BJ (cell line): ENCODE measurements at regions not wholly inside any gene's neighbourhood (a gene's known extent, or its start where the extent isn't known, plus 50 kb on each side); places are given as distances from the start of the nearest gene placed in this dataset.

Experiments
- CTCF ChIA-PET: fragments of 350-600 bp; formaldehyde crosslinking; extraction: SDS; loops from one replicate; lab custom pipeline; 2021; ENCODE audit warnings: antibody characterized with exemption, inconsistent platforms; lab: Yijun Ruan, JAX
- POLR2A ChIA-PET: fragments of 300-600 bp; sonication (Branson Sonifier 250); formaldehyde crosslinking; extraction: SDS; loops from one replicate; lab custom pipeline; 2021; ENCODE audit warnings: antibody characterized with exemption; lab: Charles Lee
- DNase-seq: peaks from one replicate; pipeline ENCODE4 v3.0.0-alpha.2; 2011; ENCODE audit warnings: low read depth
- H3K27me3 ChIP-seq: 2 replicates; pipeline ENCODE4 v1.6.0; 2011; ENCODE audit warnings: low read length; ENCODE audit not compliant: control insufficient read depth, insufficient read depth
- H3K36me3 ChIP-seq: 2 replicates; pipeline ENCODE4 v1.5.1; 2011; ENCODE audit warnings: low read length; ENCODE audit not compliant: control insufficient read depth, insufficient read depth
- H3K4me3 ChIP-seq: 2 replicates; pipeline ENCODE4 v1.5.1; 2011; ENCODE audit warnings: low read depth, mild to moderate bottlenecking, control low read depth, low read length
- CTCF ChIP-seq: IDR thresholded peaks from 2 replicates; pipeline ENCODE4 v1.5.1; 2011; ENCODE audit warnings: low read depth, mild to moderate bottlenecking, control low read depth, inconsistent platforms, low read length, moderate library complexity; ENCODE audit not compliant: insufficient read depth

DNA sequence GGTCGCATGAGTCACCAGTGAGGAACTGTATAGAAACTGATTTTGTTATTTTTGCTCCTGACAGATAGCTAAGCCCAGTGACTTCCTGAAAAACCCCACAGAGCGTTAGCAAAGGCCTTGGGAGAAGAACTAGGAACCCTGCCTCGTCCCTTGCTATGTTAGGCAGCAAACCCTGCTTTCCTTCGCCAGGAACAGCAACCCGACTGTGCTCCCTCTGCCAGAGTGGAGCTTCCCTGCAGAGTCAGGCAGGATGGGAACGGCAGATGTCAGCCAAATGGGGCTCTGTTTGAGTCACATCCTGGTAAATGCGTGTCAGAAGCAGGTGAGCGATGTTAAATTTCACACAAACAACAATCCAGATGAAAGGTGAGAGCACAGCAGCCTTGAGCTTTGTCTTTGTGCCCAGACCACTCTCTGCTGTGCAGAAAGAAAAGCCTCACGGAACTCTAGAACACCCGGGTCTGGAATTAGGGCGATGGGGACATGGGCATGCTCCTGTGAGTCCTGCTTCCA is 186.6 kb downstream of the ADAMTS15 start:
- H3K4me3 ChIP-seq: no peak overlapping the region
- ChIA-PET POLR2A (no interaction called here), CTCF (interaction anchor here (0.6 to 2.4 kb wide), 4 partner anchors 16 to 214 kb away, joined by 3 to 5 read pairs (median 4); no protein-coding TSS in a partner anchor)
- no peak for DNase-seq
- no peaks in the 10 kb centered on the region for H3K36me3 ChIP-seq
- H3K27me3 ChIP-seq: no peaks in the 10 kb centered on the region
- TF ChIP-seq CTCF: no peak

- no peak overlapping the region for H3K4me3 ChIP-seq
- no peak for DNase-seq
- ChIA-PET CTCF (interaction anchor here (0.9 to 2.4 kb wide), 7 partner anchors 12 to 226 kb away, joined by 3 to 5 read pairs (median 3); no protein-coding TSS in a partner anchor), POLR2A (no interaction called here)
- no peak for TF ChIP-seq CTCF
- H3K27me3 ChIP-seq: no peaks in the 10 kb centered on the region; the same call in 1 of the 2 replicates
- no peaks in the 10 kb centered on the region for H3K36me3 ChIP-seq
These were observed 187.6 kb downstream of the ADAMTS15 start for GRCh38 chr11:130635937-130636630.

DNA sequence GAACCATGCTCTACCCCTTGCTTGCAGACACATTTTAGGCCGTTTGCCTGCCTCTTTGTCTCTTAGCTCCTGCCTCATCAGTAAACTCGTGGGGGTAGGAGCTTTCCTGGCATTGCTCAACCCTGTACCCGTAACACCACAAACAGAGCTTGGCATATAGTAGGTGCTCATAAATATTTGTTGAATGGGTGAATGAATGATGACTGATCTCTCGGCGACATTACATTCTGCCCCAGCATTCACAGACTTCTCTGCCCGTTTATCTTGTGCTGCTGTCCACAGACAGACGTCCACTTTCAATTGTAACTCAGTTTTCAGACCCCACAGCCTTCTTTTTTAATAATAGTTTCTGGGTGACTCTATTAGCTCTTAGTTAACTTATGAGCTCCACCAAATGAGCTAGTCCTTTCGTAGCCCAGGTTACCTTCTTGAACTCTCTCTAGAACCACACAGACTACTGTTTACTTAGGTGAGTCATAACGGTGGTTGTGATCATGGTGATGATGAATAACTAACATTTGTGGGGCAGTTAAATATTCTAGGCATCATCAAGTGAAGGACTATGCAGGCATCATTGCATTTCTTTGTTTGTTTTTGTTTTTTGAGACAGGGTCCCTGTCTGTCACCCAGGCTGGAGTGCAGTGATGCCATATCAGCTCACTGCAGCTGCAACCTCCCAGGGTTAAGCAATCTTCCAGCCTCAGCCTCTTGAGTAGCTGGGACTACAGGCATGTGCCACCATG is 188.4 kb downstream of the ADAMTS15 start:
- POLR2A ChIA-PET: no interaction called here
- CTCF ChIA-PET: interaction anchor here (0.9 to 2.4 kb wide), 6 partner anchors 13 to 225 kb away, joined by 3 to 5 read pairs (median 4); no protein-coding TSS in a partner anchor
- Histone ChIP-seq H3K4me3 (no peak overlapping the region), H3K36me3 (no peaks in the 10 kb centered on the region), H3K27me3 (no peaks in the 10 kb centered on the region; the same call in 1 of the 2 replicates)
- no peak for TF ChIP-seq CTCF
- peak; percentile 61 for DNase-seq

- CTCF ChIA-PET: interaction anchor here (2.4 kb wide), 1 partner anchor 13 kb away, joined by 5 read pairs; no protein-coding TSS in a partner anchor
- H3K36me3 ChIP-seq: no peaks in the 10 kb centered on the region
- no peaks in the 10 kb centered on the region; the same call in 1 of the 2 replicates for H3K27me3 ChIP-seq
- DNase-seq: no peak
- POLR2A ChIA-PET: no interaction called here
- no peak for TF ChIP-seq CTCF
- H3K4me3 ChIP-seq: no peak overlapping the region
These were observed 189.1 kb downstream of the ADAMTS15 start for GRCh38 chr11:130637566-130637965.

GRCh38 chr11:130638033-130638432 is 189.6 kb downstream of the ADAMTS15 start:
- H3K4me3 ChIP-seq: no peak overlapping the region
- TF ChIP-seq CTCF: no peak
- ChIA-PET POLR2A (no interaction called here), CTCF (no interaction called here)
- no peaks in the 10 kb centered on the region; the same call in 1 of the 2 replicates for H3K27me3 ChIP-seq
- DNase-seq: no peak
- H3K36me3 ChIP-seq: no peaks in the 10 kb centered on the region
